Mesenchymal stem cell (in vitro differentiated cells and primary cell): ENCODE measurements at regions not wholly inside any gene's neighbourhood (a gene's known extent, or its start where the extent isn't known, plus 50 kb on each side); places are given as distances from the start of the nearest gene placed in this dataset.
A peak's percentile ranks its signal among the peaks of the same experiment; 100 is the strongest.

ENCODE experiments used
- DNase-seq: peaks from one replicate; pipeline ENCODE4 v3.0.0-alpha.2; 2013
- H2AFZ ChIP-seq: one replicate; pipeline ENCODE4 v1.6.1; 2013; ENCODE audit warnings: low read depth, mild to moderate bottlenecking, control low read depth, inconsistent platforms, low read length, moderate library complexity
- H2AK5ac ChIP-seq: 2 replicates; pipeline ENCODE4 v1.6.1; 2013; ENCODE audit warnings: low read length, moderate library complexity, mild to moderate bottlenecking, inconsistent platforms; ENCODE audit not compliant: severe bottlenecking
- H2BK120ac ChIP-seq: one replicate; pipeline ENCODE4 v1.6.1; 2013; ENCODE audit warnings: low read depth, mild to moderate bottlenecking, inconsistent platforms, low read length, moderate library complexity
- H2BK12ac ChIP-seq, 2 experiments: one replicate each; pipeline ENCODE4 v1.6.1; 2013; ENCODE audit warnings: inconsistent platforms in 2 of 2, low read length in 2 of 2, mild to moderate bottlenecking in 2 of 2, moderate library complexity in 2 of 2, control low read depth in 1 of 2
- H2BK15ac ChIP-seq: one replicate; pipeline ENCODE4 v1.6.1; 2013; ENCODE audit warnings: mild to moderate bottlenecking, low read depth, inconsistent platforms; ENCODE audit not compliant: poor library complexity, severe bottlenecking
- H2BK5ac ChIP-seq: 2 replicates; pipeline ENCODE4 v1.6.1; 2013; ENCODE audit warnings: low read depth, mild to moderate bottlenecking, low read length, control low read depth, inconsistent platforms; ENCODE audit not compliant: poor library complexity, severe bottlenecking
- H3K14ac ChIP-seq, 2 experiments: one replicate each; pipeline ENCODE4 v1.6.1; 2013; ENCODE audit warnings: inconsistent platforms in 2 of 2, low read length in 2 of 2, control low read depth in 1 of 2, mild to moderate bottlenecking in 1 of 2, moderate library complexity in 1 of 2
- H3K18ac ChIP-seq, 2 experiments: one replicate each; pipeline ENCODE4 v1.6.1; 2013; ENCODE audit warnings: inconsistent platforms in 2 of 2, low read length in 2 of 2, control low read depth in 1 of 2, low read depth in 1 of 2, mild to moderate bottlenecking in 1 of 2
- H3K23ac ChIP-seq, 2 experiments: one replicate each; pipeline ENCODE4 v1.6.1; 2013; ENCODE audit warnings: inconsistent platforms in 2 of 2, low read length in 2 of 2, mild to moderate bottlenecking in 2 of 2, moderate library complexity in 2 of 2, control low read depth in 1 of 2
- H3K27ac ChIP-seq: 2 replicates; pipeline ENCODE4 v1.5.1; 2013; ENCODE audit warnings: mild to moderate bottlenecking, moderate library complexity, low read length, control low read depth, inconsistent platforms; ENCODE audit not compliant: poor library complexity, severe bottlenecking
- H3K27me3 ChIP-seq, 2 experiments: 2 replicates each; pipeline versions ENCODE4 v1.6.1 to v1.7.0; 2013; ENCODE audit warnings: low read length in 2 of 2, mild to moderate bottlenecking in 2 of 2, moderate library complexity in 2 of 2, control low read depth in 1 of 2, inconsistent platforms in 1 of 2; ENCODE audit not compliant: control insufficient read depth in 1 of 2, insufficient read depth in 1 of 2
- H3K36me3 ChIP-seq, 2 experiments: 2 replicates each; pipeline versions ENCODE4 v1.6.1 to v1.7.0; 2013; ENCODE audit warnings: low read length in 2 of 2, control low read depth in 1 of 2, inconsistent platforms in 1 of 2, low read depth in 1 of 2, mild to moderate bottlenecking in 1 of 2; ENCODE audit not compliant: insufficient read depth in 2 of 2, control insufficient read depth in 1 of 2
- H3K4ac ChIP-seq, 2 experiments: one replicate each; pipeline ENCODE4 v1.6.1; 2013; ENCODE audit warnings: inconsistent platforms in 2 of 2, low read length in 2 of 2, mild to moderate bottlenecking in 2 of 2, moderate library complexity in 2 of 2, control low read depth in 1 of 2, low read depth in 1 of 2
- H3K4me1 ChIP-seq: 2 replicates; pipeline ENCODE4 v1.6.1; 2013; ENCODE audit warnings: low read depth, low read length, control low read depth; ENCODE audit not compliant: control insufficient read depth, insufficient read depth
- H3K4me2 ChIP-seq: 2 replicates; pipeline ENCODE4 v1.6.1; 2013; ENCODE audit warnings: low read length, mild to moderate bottlenecking, inconsistent platforms; ENCODE audit not compliant: poor library complexity, severe bottlenecking
- H3K4me3 ChIP-seq, 2 experiments: 2 replicates each; pipeline versions ENCODE4 v1.5.1 to v1.7.0; 2013; ENCODE audit warnings: low read length in 2 of 2, mild to moderate bottlenecking in 2 of 2, control low read depth in 1 of 2, low read depth in 1 of 2; ENCODE audit not compliant: insufficient read depth in 1 of 2
- H3K79me1 ChIP-seq: replicated peaks from 2 replicates; pipeline ENCODE4 v1.6.1; 2013; ENCODE audit warnings: mild to moderate bottlenecking, control low read depth, low read length, inconsistent platforms; ENCODE audit not compliant: poor library complexity, severe bottlenecking
- H3K9ac ChIP-seq: 2 replicates; pipeline ENCODE4 v1.7.0; 2013; ENCODE audit warnings: mild to moderate bottlenecking, low read length, moderate library complexity
- H3K9me3 ChIP-seq: 2 replicates; pipeline ENCODE4 v1.7.0; 2013; ENCODE audit warnings: mild to moderate bottlenecking, low read length; ENCODE audit not compliant: control insufficient read depth
- H4K8ac ChIP-seq: one replicate; pipeline ENCODE4 v1.6.1; 2013; ENCODE audit warnings: inconsistent platforms, mild to moderate bottlenecking, low read length, moderate library complexity
- H4K91ac ChIP-seq: one replicate; pipeline ENCODE4 v1.6.1; 2013; ENCODE audit warnings: mild to moderate bottlenecking, low read length, inconsistent platforms
- WGBS: methylation state at CpG from one replicate; pipeline ENCODE4 v1.1.7; 2013; ENCODE audit warnings: mixed read lengths; 5-methylcytosine and 5-hydroxymethylcytosine counted together

- Histone ChIP-seq H2AFZ (no peak overlapping the region), H3K79me1 (no peaks in the 10 kb centered on the region), H2BK5ac (no peak overlapping the region), H3K23ac (no peak overlapping the region), H3K4me3 (no peak overlapping the region), H2BK12ac (no peak overlapping the region), H3K9ac (no peak overlapping the region), H2BK15ac (no peak overlapping the region), H3K4ac (no peak overlapping the region), H3K27me3 (no peaks in the 10 kb centered on the region), H2AK5ac (no peak overlapping the region), H3K14ac (no peak overlapping the region), H3K9me3 (peaks cover 8% of the 10 kb centered on the region), H3K4me1 (no peaks in the 10 kb centered on the region), H3K36me3 (no peaks in the 10 kb centered on the region), H4K8ac (no peak overlapping the region), H2BK120ac (no peak overlapping the region), H3K4me2 (no peak overlapping the region), H4K91ac (no peak overlapping the region), H3K27ac (no peak overlapping the region), H3K18ac (no peak overlapping the region)
- DNase-seq = peak; percentile 52
These were observed 812.6 kb downstream of the TENT5A start for GRCh38 chr6:80939898-80940297.

DNA sequence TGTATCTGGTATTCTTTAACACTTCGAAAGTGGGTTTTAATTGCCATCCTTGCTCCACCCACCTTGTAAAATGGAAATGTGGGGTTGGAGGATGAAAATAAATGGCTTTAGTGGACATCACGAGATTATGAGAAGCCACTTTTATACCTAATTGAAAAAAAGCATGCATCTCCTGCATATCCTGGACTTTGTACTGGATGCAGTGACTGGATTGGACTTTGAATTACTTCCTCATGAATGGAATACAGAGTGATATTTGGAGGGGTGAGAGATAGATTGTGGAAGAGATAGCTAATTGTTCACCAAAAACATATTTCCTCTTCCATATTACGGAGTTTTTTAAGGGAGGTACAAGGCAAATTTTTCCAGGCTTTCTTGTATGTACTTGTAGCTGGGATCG is 813.0 kb downstream of the TENT5A start:
- Histone ChIP-seq H2AFZ (no peak overlapping the region), H3K4me3 (no peak overlapping the region), H3K9ac (no peak overlapping the region), H4K8ac (no peak overlapping the region), H2BK120ac (no peak overlapping the region), H3K4me2 (no peak overlapping the region), H3K36me3 (no peaks in the 10 kb centered on the region), H3K4me1 (no peaks in the 10 kb centered on the region), H3K23ac (no peak overlapping the region), H2BK12ac (no peak overlapping the region), H3K4ac (no peak overlapping the region), H3K79me1 (no peaks in the 10 kb centered on the region), H2BK5ac (no peak overlapping the region), H4K91ac (no peak overlapping the region), H2BK15ac (no peak overlapping the region), H3K18ac (no peak overlapping the region), H2AK5ac (no peak overlapping the region), H3K9me3 (peaks cover 9% of the 10 kb centered on the region), H3K14ac (no peak overlapping the region), H3K27me3 (no peaks in the 10 kb centered on the region), H3K27ac (no peak overlapping the region)
- WGBS = 57% methylated on average over 3 of the region's 4 CpGs
- DNase-seq = no peak

DNA sequence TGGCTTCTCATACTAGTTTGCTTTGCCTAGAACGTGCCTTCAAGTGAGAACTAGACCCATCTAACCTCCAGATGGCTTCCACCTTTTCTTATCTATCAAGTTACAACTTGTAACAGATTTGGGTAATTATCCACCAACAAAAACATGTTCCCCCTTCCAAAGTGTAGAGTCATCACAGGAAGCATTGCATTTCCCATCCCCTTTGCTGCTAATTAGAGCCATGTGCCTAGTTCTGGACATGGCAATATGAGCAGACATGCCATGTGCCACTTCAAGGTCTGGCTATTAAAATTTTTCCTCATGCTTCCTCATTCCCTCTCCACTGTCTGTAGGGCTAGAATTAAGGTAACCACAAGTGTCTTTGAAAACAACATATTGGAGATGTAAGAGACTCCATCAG is 814.4 kb downstream of the TENT5A start:
- peaks cover 11% of the 10 kb centered on the region for H3K9me3 ChIP-seq
- no peak overlapping the region for H4K8ac ChIP-seq
- no peak overlapping the region for H3K14ac ChIP-seq
- H2BK120ac ChIP-seq = no peak overlapping the region
- no peak overlapping the region for H3K4ac ChIP-seq
- no peaks in the 10 kb centered on the region for H3K79me1 ChIP-seq
- no peaks in the 10 kb centered on the region for H3K27me3 ChIP-seq
- no peak overlapping the region for H3K4me3 ChIP-seq
- H3K23ac ChIP-seq = no peak overlapping the region
- no peaks in the 10 kb centered on the region for H3K4me1 ChIP-seq
- H4K91ac ChIP-seq = no peak overlapping the region
- no peak overlapping the region for H3K4me2 ChIP-seq
- no peak overlapping the region for H2BK12ac ChIP-seq
- H2BK5ac ChIP-seq = no peak overlapping the region
- WGBS = 83% methylated on average over 1 of the region's 1 CpG
- no peak overlapping the region for H3K9ac ChIP-seq
- H3K18ac ChIP-seq = no peak overlapping the region
- no peak overlapping the region for H3K27ac ChIP-seq
- no peak overlapping the region for H2AFZ ChIP-seq
- no peaks in the 10 kb centered on the region for H3K36me3 ChIP-seq
- no peak overlapping the region for H2BK15ac ChIP-seq
- no peak overlapping the region for H2AK5ac ChIP-seq
- no peak for DNase-seq

GRCh38 chr6:80932359-80932758 is 820.1 kb downstream of the TENT5A start:
- no peak overlapping the region for H2BK120ac ChIP-seq
- H3K4me2 ChIP-seq = no peak overlapping the region

More at GRCh38 chr6:80932359-80932758, 820.1 kb downstream of the TENT5A start:
- Histone ChIP-seq H3K79me1 (no peaks in the 10 kb centered on the region), H3K9me3 (peaks cover 6% of the 10 kb centered on the region), H3K18ac (no peak overlapping the region), H3K27me3 (no peaks in the 10 kb centered on the region), H3K36me3 (no peaks in the 10 kb centered on the region), H3K4me3 (no peak overlapping the region), H4K8ac (no peak overlapping the region), H3K14ac (no peak overlapping the region), H2BK12ac (no peak overlapping the region), H3K27ac (no peak overlapping the region), H3K9ac (no peak overlapping the region), H3K4me1 (no peaks in the 10 kb centered on the region), H2BK5ac (no peak overlapping the region), H4K91ac (no peak overlapping the region), H3K4ac (no peak overlapping the region), H2BK15ac (no peak overlapping the region), H2AFZ (no peak overlapping the region), H2AK5ac (no peak overlapping the region), H3K23ac (no peak overlapping the region)
- peak; percentile 27 for DNase-seq
